Ishikawa (cell line): ENCODE measurements at regions not wholly inside any gene's neighbourhood (a gene's known extent, or its start where the extent isn't known, plus 50 kb on each side); places are given as distances from the start of the nearest gene placed in this dataset.

Experiments
- CREB1 ChIP-seq: IDR thresholded peaks from 2 replicates; pipeline ENCODE4 v1.6.1; 2012; ENCODE audit warnings: low read depth
- EP300 ChIP-seq: IDR thresholded peaks from 2 replicates; pipeline ENCODE4 v1.6.1; 2012; ENCODE audit warnings: borderline replicate concordance
- FOXM1 ChIP-seq: IDR thresholded peaks from 2 replicates; pipeline ENCODE4 v1.6.1; 2012; ENCODE audit warnings: low read depth, borderline replicate concordance
- NFIC ChIP-seq: IDR thresholded peaks from 2 replicates; pipeline ENCODE4 v1.6.1; 2012
- RAD21 ChIP-seq: IDR thresholded peaks from 2 replicates; pipeline ENCODE4 v1.6.1; 2012; ENCODE audit warnings: low read depth
- TAF1 ChIP-seq: IDR thresholded peaks from 2 replicates; pipeline ENCODE4 v1.6.1; 2012; ENCODE audit warnings: low read depth, mild to moderate bottlenecking
- TCF12 ChIP-seq: IDR thresholded peaks from 2 replicates; pipeline ENCODE4 v1.6.1; 2012; ENCODE audit warnings: low read depth
- TEAD4 ChIP-seq: IDR thresholded peaks from 2 replicates; pipeline ENCODE4 v1.6.1; 2012
- YY1 ChIP-seq: IDR thresholded peaks from 2 replicates; pipeline ENCODE4 v1.6.1; 2012; ENCODE audit warnings: low read depth
- ZBTB7A ChIP-seq: IDR thresholded peaks from 2 replicates; pipeline ENCODE4 v1.6.1; 2012; ENCODE audit warnings: low read depth
- TF ChIP-seq, protein P1 (sequence below): IDR thresholded peaks from 2 replicates; pipeline ENCODE4 v1.6.1; 2012
- TF ChIP-seq, protein P2 (sequence below): IDR thresholded peaks from 2 replicates; pipeline ENCODE4 v1.6.1; 2012; ENCODE audit warnings: low read depth, mild to moderate bottlenecking
- TF ChIP-seq, protein P3 (sequence below): IDR thresholded peaks from 2 replicates; pipeline ENCODE4 v1.6.1; 2012

DNA sequence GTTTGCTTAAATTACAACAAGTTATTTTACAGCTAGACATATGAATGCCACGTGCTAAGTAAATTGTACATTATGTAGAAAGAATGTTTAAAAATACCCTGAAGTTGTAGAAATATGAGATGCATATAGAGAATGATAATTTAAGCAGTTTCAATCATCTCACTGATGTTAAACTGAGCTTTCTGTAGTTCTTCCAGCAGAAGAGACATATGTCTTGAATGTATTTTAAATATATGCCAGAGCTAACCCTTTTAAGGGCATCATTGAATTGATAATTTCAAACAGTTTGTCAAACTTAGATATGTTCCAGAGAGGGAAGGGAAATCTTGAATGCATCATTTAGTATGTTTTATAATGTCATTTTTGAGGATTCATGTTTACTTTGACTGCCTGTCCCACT, 255.2 kb downstream of the MDFIC start:
- TF ChIP-seq ZBTB7A (no peak), TEAD4 (no peak), RAD21 (no peak), YY1 (no peak), EP300 (no peak), TAF1 (no peak), CREB1 (no peak), FOXM1 (no peak), TCF12 (no peak), NFIC (no peak)
- TF ChIP-seq, protein P1, sequence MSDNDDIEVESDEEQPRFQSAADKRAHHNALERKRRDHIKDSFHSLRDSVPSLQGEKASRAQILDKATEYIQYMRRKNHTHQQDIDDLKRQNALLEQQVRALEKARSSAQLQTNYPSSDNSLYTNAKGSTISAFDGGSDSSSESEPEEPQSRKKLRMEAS: no peak
- TF ChIP-seq, protein P2, sequence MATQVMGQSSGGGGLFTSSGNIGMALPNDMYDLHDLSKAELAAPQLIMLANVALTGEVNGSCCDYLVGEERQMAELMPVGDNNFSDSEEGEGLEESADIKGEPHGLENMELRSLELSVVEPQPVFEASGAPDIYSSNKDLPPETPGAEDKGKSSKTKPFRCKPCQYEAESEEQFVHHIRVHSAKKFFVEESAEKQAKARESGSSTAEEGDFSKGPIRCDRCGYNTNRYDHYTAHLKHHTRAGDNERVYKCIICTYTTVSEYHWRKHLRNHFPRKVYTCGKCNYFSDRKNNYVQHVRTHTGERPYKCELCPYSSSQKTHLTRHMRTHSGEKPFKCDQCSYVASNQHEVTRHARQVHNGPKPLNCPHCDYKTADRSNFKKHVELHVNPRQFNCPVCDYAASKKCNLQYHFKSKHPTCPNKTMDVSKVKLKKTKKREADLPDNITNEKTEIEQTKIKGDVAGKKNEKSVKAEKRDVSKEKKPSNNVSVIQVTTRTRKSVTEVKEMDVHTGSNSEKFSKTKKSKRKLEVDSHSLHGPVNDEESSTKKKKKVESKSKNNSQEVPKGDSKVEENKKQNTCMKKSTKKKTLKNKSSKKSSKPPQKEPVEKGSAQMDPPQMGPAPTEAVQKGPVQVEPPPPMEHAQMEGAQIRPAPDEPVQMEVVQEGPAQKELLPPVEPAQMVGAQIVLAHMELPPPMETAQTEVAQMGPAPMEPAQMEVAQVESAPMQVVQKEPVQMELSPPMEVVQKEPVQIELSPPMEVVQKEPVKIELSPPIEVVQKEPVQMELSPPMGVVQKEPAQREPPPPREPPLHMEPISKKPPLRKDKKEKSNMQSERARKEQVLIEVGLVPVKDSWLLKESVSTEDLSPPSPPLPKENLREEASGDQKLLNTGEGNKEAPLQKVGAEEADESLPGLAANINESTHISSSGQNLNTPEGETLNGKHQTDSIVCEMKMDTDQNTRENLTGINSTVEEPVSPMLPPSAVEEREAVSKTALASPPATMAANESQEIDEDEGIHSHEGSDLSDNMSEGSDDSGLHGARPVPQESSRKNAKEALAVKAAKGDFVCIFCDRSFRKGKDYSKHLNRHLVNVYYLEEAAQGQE: no peak
- TF ChIP-seq, protein P3, sequence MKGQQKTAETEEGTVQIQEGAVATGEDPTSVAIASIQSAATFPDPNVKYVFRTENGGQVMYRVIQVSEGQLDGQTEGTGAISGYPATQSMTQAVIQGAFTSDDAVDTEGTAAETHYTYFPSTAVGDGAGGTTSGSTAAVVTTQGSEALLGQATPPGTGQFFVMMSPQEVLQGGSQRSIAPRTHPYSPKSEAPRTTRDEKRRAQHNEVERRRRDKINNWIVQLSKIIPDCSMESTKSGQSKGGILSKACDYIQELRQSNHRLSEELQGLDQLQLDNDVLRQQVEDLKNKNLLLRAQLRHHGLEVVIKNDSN: no peak
